AG10803 (cell line): ENCODE measurements at regions not wholly inside any gene's neighbourhood (a gene's known extent, or its start where the extent isn't known, plus 50 kb on each side); places are given as distances from the start of the nearest gene placed in this dataset.

Experiments
- DNase-seq: peaks from one replicate; pipeline ENCODE4 v3.0.0; 2010; ENCODE audit warnings: low read depth
- H3K4me3 ChIP-seq: 2 replicates; pipeline ENCODE4 v1.5.1; 2011; ENCODE audit warnings: mild to moderate bottlenecking, low read length, control low read depth
- TF ChIP-seq, protein P1 (sequence below): conservative IDR thresholded peaks from 2 replicates; pipeline ENCODE4 v1.5.1; 2011; ENCODE audit warnings: mild to moderate bottlenecking, low read length, control low read depth, inconsistent platforms

DNA sequence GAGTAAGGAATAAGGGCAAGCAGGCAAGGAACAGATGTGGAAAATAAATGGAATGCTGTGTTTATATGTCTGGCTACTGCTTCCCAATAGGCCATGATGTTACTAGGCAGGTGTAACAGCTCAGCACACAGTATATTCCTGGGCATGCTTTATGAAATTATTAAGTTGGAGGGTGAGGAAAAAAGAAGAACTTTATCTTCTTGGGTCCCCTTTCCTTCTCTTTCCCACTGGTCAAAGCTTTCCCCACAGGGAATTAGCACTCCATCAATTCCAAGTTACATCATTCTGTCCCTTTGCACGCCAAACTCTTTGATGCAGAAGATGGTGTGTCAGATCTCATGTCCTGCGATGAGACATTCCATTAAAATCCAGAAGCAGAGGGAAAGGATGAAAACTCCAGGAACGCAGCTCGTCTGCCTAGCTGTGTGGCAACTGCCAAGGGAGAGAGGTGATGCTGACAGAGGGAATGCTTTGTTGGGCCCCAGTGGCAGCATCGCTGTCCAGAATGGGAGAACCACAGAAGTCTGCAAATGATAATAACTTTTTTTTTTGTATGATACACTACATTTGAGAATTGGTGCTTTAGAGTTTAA, 447.3 kb upstream of the ARRDC3 start:
- DNase-seq = peak; percentile 3
- H3K4me3 ChIP-seq = no peak overlapping the region
- TF ChIP-seq, protein P1, sequence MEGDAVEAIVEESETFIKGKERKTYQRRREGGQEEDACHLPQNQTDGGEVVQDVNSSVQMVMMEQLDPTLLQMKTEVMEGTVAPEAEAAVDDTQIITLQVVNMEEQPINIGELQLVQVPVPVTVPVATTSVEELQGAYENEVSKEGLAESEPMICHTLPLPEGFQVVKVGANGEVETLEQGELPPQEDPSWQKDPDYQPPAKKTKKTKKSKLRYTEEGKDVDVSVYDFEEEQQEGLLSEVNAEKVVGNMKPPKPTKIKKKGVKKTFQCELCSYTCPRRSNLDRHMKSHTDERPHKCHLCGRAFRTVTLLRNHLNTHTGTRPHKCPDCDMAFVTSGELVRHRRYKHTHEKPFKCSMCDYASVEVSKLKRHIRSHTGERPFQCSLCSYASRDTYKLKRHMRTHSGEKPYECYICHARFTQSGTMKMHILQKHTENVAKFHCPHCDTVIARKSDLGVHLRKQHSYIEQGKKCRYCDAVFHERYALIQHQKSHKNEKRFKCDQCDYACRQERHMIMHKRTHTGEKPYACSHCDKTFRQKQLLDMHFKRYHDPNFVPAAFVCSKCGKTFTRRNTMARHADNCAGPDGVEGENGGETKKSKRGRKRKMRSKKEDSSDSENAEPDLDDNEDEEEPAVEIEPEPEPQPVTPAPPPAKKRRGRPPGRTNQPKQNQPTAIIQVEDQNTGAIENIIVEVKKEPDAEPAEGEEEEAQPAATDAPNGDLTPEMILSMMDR = no peak

DNA sequence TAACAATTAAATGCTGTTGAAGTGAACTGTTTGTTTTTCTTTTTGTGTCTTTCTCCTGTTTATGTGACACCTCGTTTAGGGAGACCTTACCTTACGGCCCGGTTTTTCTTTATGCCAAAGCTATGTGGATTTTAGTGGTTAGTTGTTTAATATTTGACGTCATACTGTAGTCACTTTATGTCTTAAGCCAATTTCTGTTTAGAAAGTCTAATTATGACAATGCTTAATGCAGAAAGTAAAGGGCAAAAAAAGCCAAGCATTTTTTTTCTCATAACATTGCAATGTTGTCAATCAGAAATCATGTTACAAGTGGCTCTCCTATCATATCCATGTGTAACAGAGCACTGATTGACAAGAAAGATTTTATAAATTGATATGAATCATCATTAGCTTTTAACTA, 442.5 kb upstream of the ARRDC3 start:
- no peak overlapping the region for H3K4me3 ChIP-seq
- TF ChIP-seq, protein P1 = no peak
- no peak for DNase-seq

DNA sequence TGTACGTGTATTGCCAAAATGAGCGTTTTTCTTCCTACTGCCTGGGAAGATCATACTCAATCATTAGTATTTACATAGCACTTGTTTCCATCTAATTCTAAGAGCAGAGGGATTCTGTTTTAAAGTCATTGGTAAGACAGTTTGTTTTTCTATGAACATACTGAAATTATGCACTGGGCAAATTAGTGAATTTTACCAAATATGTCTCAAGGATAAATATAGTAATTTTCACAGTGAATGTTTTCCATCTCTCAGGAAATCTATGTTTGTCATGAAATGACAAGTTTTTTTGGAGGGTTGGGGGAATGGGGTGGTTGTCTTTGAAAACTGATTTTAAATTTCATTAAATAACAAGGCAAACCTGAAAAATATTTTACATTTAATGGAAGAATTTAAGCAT, 441.3 kb upstream of the ARRDC3 start:
- TF ChIP-seq, protein P1 = no peak
- no peak for DNase-seq
- H3K4me3 ChIP-seq = no peak overlapping the region

DNA sequence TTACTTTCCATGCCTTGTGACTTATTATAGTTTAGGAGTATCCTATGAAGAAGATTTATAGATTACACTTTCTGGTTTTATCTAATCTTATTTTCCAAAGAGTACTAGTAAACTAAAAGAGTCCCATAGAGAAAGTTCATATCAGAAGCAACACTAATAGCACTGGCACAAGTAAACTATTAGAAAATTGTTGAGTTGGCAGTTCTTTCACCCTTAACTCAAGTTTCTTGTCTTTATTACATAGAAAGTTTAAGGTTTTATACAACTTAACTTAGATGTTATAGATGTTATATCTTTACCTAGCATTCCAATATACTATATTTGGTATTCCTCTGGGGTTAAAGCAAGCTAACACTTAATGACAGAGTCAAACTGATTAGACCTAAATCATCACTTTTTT, 437.8 kb upstream of the ARRDC3 start:
- DNase-seq = no peak
- TF ChIP-seq, protein P1 = no peak
- H3K4me3 ChIP-seq = no peak overlapping the region

DNA sequence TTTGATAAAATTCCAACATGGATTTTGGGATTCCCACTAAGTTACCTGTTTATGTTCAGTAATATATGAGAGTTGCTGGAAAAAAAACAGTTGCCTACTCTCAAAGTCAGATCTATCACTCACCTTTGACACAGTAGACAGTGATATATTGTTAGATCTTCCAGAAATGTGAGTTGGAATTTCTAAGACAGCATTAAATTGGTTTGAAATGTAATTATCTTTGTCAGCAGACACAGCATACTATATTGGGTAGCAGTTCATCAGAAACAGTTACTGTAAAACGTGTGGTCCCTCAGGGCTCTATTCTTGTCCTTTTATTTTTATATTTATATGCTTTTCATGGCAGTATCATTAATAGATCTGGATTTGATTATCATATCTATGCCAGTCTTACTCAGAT, 433.6 kb upstream of the ARRDC3 start:
- TF ChIP-seq, protein P1 = no peak
- no peak for DNase-seq
- no peak overlapping the region for H3K4me3 ChIP-seq

DNA sequence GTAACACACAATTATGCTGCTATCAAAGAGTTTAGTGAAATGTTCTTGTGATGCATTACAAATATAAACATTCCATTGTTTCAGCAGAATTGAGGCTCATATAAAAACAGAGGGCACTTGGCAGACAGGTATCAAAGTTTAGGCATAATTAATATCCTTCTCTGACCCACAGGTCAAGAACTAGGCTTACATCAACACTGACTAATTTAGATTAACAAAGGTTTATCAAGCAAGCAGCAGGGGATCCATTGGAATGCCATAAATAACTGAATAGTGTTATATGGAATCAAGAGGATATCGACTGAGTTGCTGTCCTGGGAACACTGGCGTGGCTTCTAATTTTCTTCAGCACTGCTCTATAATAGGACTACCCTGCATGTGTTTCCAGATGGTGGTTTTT, 414.5 kb upstream of the ARRDC3 start:
- TF ChIP-seq, protein P1 = no peak
- no peak for DNase-seq

DNA sequence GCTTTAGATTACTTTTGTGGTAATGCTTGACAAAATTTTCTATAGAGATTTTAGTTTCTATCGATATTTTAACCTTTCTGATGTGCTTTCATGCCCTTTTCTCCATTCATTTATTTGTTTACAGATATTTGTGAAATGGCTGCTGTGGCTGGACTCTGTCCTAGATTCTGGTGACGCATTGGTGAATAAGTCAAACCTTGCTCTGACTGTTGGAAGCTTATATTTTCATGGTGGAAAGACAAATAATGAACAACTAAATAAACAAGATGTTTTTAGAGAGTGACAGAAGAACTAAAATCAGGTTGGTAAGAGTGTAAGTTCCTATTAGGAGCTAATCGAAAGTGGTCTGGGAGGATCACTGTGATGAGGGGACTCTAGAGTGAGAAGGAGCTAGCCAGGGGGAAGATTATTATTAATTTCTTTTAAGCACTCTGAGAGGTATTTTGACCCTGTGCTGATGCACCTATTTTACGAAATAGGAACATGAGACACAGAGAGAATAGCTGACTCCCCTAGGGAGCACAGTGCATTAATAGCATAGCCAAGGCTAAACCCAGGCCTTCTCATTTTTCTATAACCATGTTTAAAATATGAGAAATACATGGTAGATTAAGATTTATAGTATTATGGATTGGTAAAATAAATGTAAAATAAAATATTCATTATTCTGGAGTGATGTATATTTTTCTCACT, 411.9 kb upstream of the ARRDC3 start:
- no peak overlapping the region for H3K4me3 ChIP-seq
- no peak for DNase-seq
- TF ChIP-seq, protein P1 = no peak

More for the DNA sequence above, 414.5 kb upstream of the ARRDC3 start:
- H3K4me3 ChIP-seq = no peak overlapping the region
